NCI-H446 treated with DMSO at 0.1 percent for 48 hours (cell line): ENCODE measurements at regions not wholly inside any gene's neighbourhood (a gene's known extent, or its start where the extent isn't known, plus 50 kb on each side); places are given as distances from the start of the nearest gene placed in this dataset.
"Not testable (repeated sequence)": the region's sequence is repeated elsewhere in the genome, so short reads cannot be mapped to it uniquely, and the experiment has no call there.

Experiments used
- DNase-seq: peaks from one replicate; lab custom pipeline; 2025; lab: John Stamatoyannopoulos, UW

- peak; percentile 59 for DNase-seq
Measured at GRCh38 chr9:15032860-15033259, 122.6 kb upstream of the FREM1 start.

DNA sequence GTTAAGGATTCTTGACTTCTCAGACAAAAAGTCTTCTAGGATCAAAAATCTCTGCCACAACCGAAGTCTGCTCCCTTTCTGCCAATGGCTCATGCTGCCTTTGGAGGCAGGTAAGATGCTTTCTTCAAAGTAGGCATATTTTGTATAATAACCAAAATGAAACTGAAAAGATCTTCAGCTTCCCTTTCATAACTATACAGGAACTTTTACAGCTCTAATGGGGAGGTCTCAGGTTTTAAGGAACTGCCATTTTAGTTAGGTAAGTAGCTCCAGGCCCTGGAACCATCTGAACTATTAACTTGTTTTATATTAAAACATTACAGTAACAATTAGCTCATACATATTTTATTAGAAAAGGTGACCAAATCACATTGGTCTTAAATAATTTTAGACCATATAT, 110.9 kb upstream of the FREM1 start:
- no peak for DNase-seq

GRCh38 chr9:15018096-15018637, 107.9 kb upstream of the FREM1 start:
- DNase-seq, result no peak

- DNase-seq, result no peak
Measured at GRCh38 chr9:15010581-15010980, 100.4 kb upstream of the FREM1 start.

DNA sequence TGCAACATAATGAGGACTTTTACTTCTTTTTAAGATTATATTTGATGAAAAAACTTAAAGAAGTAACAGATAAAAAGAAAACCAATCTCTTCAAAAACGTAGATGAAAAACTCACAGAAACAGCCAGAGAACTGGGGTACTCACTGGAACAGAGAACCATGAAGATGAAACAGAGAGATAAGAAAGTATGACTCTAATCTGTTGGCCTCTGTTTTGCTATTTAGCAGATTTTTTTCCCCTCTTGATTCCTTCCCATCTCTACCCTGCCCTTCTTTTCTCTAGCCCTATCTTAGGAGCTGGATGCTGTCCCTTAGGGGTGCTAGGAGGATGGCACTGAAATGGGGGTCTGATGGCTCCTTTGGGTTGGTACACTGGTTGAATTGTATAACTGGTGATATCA, 97.5 kb upstream of the FREM1 start:
- DNase-seq, result no peak

GRCh38 chr9:14994738-14995137, 84.5 kb upstream of the FREM1 start:
- DNase-seq, result no peak

DNA sequence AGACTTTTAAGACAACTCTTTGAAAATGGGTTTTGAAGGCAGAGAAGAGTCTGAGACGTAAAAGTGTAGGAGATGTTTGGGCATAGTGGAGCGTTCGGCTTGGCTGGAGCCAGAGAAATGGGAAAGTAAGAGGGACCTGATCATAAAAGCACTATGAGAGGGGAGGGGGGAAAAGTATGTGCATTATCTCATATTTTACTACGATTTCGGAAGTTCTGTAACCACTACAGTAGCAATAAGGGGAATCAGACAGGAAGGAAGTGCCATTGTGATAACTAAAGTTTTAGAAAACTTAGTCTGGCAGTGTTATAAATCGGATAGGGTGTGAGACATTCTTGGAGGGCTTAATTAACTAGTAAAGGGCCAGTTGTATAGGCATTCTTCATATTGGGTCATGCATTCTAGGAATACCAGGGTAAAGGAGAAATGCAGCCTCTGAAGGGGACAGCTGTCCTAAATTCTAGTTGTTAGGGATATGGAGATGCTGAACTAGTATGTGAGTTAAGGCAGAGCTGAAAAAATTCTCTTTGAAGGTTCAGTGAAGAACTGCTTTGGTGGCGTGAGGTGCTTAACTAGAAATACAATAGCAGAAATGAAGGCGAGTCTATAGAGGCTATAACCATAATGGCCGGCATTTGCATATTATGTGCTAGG, 83.8 kb upstream of the FREM1 start:
- no peak for DNase-seq

GRCh38 chr9:14993061-14993800, 83.0 kb upstream of the FREM1 start:
- DNase-seq, result peak; percentile 80

- DNase-seq, result no peak
Measured at GRCh38 chr9:14992516-14992915, 82.3 kb upstream of the FREM1 start.

DNA sequence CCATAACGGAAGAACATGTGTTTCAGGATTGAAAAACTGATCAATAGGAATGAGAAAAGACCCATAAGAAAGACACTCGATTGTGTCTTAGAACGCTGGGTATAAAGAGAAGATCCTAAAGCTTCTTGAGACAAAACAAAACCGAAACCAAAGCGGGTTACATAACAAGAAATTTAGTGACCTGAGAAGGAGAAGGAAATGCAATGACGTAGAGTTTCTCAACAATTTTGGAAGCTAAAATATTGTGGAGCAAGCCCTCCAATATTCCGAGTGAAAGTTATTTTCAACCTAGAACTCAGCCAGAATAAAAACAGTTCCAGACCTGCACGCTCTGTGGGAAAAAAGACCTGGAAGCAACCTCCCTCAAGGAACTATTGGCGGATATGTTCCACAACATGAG, 81.9 kb upstream of the FREM1 start:
- DNase-seq, result no peak

- not testable (repeated sequence) for DNase-seq
Measured at GRCh38 chr9:14990647-14991046, 80.4 kb upstream of the FREM1 start.

- no peak for DNase-seq
Measured at GRCh38 chr9:14989811-14990210, 79.6 kb upstream of the FREM1 start.

GRCh38 chr9:14989336-14989735, 79.1 kb upstream of the FREM1 start:
- DNase-seq, result not testable (repeated sequence)

GRCh38 chr9:14987858-14988257, 77.6 kb upstream of the FREM1 start:
- DNase-seq, result no peak

DNA sequence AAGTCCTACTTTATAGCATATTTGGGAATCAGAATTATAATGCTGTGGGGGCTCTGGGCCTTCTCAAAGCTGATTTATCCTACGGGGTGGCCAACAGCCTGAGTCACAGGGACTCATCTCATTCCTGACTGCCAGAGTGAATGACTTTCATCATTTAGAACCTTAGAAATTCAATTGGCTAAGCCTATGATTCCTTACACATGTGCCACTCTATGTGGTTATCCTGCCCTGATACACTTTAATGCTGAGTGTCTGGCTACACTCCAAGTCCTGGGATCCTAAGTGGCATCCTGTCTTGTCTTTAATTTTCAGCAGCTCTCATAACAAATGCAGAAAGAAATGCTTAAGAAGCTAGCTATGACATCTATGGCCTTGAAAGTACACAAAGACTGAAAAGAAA, 75.2 kb upstream of the FREM1 start:
- no peak for DNase-seq

- DNase-seq, result no peak
Measured at GRCh38 chr9:14983599-14983998, 73.4 kb upstream of the FREM1 start.

GRCh38 chr9:14981291-14981950, 71.2 kb upstream of the FREM1 start:
- DNase-seq, result no peak

- no peak for DNase-seq
Measured at GRCh38 chr9:14978022-14979000, 68.1 kb upstream of the FREM1 start.

GRCh38 chr9:14967450-14968321, 57.5 kb upstream of the FREM1 start:
- DNase-seq, result no peak

DNA sequence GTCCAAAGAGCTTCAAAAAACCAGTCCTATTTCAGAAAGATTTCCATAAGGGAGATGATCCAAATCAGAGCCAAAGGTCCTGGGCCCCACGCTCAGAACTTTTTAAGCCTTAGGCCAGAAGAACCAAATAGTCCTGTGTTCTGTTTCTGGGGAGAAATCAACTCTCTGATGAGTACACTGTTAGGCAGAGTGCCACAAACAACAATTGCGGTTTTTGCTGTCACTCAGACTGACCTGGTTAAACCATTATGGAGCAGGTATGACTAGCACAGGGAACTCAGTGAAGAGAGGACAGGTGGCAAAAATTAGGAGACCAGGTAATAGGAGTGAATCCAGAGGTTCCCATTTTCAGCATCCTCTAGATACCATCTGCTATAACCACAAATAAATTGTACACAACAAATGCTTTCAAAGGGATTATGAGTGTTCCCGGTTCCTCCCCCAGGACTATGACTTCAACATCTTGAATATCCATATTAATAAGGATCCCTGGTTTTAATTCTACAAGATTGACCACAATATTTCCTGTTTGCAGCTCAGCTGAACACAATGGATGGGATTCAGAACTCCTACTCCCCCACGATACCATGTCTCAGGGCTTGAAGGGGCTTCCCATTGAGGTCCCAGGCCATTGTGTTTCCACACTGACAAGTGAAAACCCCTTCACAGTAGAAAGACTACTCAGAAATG, 52.1 kb upstream of the FREM1 start:
- DNase-seq, result no peak
